ENCODE measurements at regions not wholly inside any gene's neighbourhood (a gene's known extent, or its start where the extent isn't known, plus 50 kb on each side); places are given as distances from the start of the nearest gene placed in this dataset.

- no peak for DNase-seq
- Histone ChIP-seq H3K27ac (no peak overlapping the region), H3K27me3 (no peaks in the 10 kb centered on the region), H3K4me3 (no peak overlapping the region), H3K4me1 (peaks cover 0 to 5% (median 0%) of the 10 kb centered on the region in 12 donors), H3K9me3 (peaks cover 0 to 3% (median 0%) of the 10 kb centered on the region in 12 donors), H3K36me3 (no peaks in the 10 kb centered on the region)
- no peak for TF ChIP-seq CTCF (IDR thresholded peaks at IDR 0.05)
- no peak for ATAC-seq
- intact Hi-C loops (cut with DNase I), result loop anchor here in 1 of 10 donors (10.0 kb wide), 1 partner anchor 138 kb away; no protein-coding TSS in a partner anchor
- 81 to 89% (median 86%) methylated on average over 2 of the region's 2 CpGs for WGBS, 4 donors
These were observed 71.4 kb upstream of the PLSCR4 start for GRCh38 chr3:146322216-146322817.

- ATAC-seq, result no peak
These were observed 64.0 kb upstream of the PLSCR4 start for GRCh38 chr3:146314871-146315270.

GRCh38 chr3:146313746-146314111 is 62.8 kb upstream of the PLSCR4 start:
- WGBS, 4 donors, result 40 to 85% (median 78%) methylated on average over 1 of the region's 1 CpG
- Histone ChIP-seq H3K36me3 (no peaks in the 10 kb centered on the region), H3K4me1 (peaks cover 0 to 13% (median 5%) of the 10 kb centered on the region in 12 donors), H3K4me3 (no peak overlapping the region), H3K27ac (peak overlapping the region in 4 of 12 donors; percentile 0 to 13 (median 4)), H3K27me3 (no peaks in the 10 kb centered on the region), H3K9me3 (peaks cover 0 to 10% (median 0%) of the 10 kb centered on the region in 12 donors)
- intact Hi-C loops (cut with DNase I), result loop anchor here in 1 of 10 donors (5.0 kb wide), 1 partner anchor 36 kb away; no protein-coding TSS in a partner anchor
- DNase-seq (no peak), ATAC-seq (peak in 3 of 4 donors; percentile 15 to 68 (median 33))
- TF ChIP-seq POLR2A (IDR thresholded peaks at IDR 0.05) (no peak), CTCF (IDR thresholded peaks at IDR 0.05) (no peak)

More at GRCh38 chr3:146314871-146315270, 64.0 kb upstream of the PLSCR4 start:
- TF ChIP-seq POLR2A (IDR thresholded peaks at IDR 0.05), result no peak
- no peak for TF ChIP-seq CTCF (IDR thresholded peaks at IDR 0.05)
- H3K27me3 ChIP-seq, result no peaks in the 10 kb centered on the region
- H3K9me3 ChIP-seq, result peaks cover 0 to 10% (median 0%) of the 10 kb centered on the region in 12 donors
- H3K36me3 ChIP-seq, result no peaks in the 10 kb centered on the region
- intact Hi-C loops (cut with DNase I), result loop anchor here in 1 of 10 donors (5.0 kb wide), 1 partner anchor 38 kb away; no protein-coding TSS in a partner anchor
- H3K4me1 ChIP-seq, result peaks cover 0 to 7% (median 0%) of the 10 kb centered on the region in 12 donors
- no peak for DNase-seq
- no peak overlapping the region for H3K4me3 ChIP-seq
- no peak overlapping the region for H3K27ac ChIP-seq

- ATAC-seq (peak in 2 of 4 donors; percentile 22 to 29), DNase-seq (no peak)
- H3K27me3 ChIP-seq, result no peaks in the 10 kb centered on the region
- peaks cover 0 to 10% (median 0%) of the 10 kb centered on the region in 12 donors for H3K9me3 ChIP-seq
- TF ChIP-seq POLR2A (IDR thresholded peaks at IDR 0.05), result no peak
- no peak for TF ChIP-seq CTCF (IDR thresholded peaks at IDR 0.05)
- H3K27ac ChIP-seq, result peak overlapping the region in 4 of 12 donors; percentile 1 to 22 (median 10)
- no peaks in the 10 kb centered on the region for H3K36me3 ChIP-seq
- H3K4me1 ChIP-seq, result peaks cover 0 to 18% (median 7%) of the 10 kb centered on the region in 12 donors
- 77 to 84% (median 83%) methylated on average over 2 of the region's 2 CpGs for WGBS, 4 donors
- intact Hi-C loops (cut with DNase I), result loop anchor here in 1 of 10 donors (5.0 kb wide), 1 partner anchor 36 kb away; no protein-coding TSS in a partner anchor
- H3K4me3 ChIP-seq, result no peak overlapping the region
These were observed 62.3 kb upstream of the PLSCR4 start for GRCh38 chr3:146313031-146313745.
